ENCODE measurements at regions not wholly inside any gene's neighbourhood (a gene's known extent, or its start where the extent isn't known, plus 50 kb on each side); places are given as distances from the start of the nearest gene placed in this dataset.

- CTCF ChIA-PET: interaction anchor here (0.5 kb wide), 1 partner anchor 125 kb away, joined by 3 read pairs; no protein-coding TSS in a partner anchor
- no TSS peak for BruUV-seq (replicated peaks)
- Mint-ChIP-seq H3K36me3 (ENCODE audit: insufficient read depth, unreplicated experiment) (no peaks in the 10 kb centered on the region), H3K9me3 (ENCODE audit: low read depth, unreplicated experiment) (no peaks in the 10 kb centered on the region), H3K27me3 (ENCODE audit: unreplicated experiment) (no peaks in the 10 kb centered on the region), H3K27ac (ENCODE audit: unreplicated experiment) (no peak overlapping the region), H3K4me1 (ENCODE audit: low read depth, unreplicated experiment) (peaks cover 4% of the 10 kb centered on the region), H3K4me3 (ENCODE audit: low read depth, unreplicated experiment) (no peak overlapping the region)
- intact Hi-C loops (cut with micrococcal nuclease; ENCODE audit: unreplicated experiment): no loop called here
- DNase-seq: no peak
- TF ChIP-seq CTCF (IDR thresholded peaks at IDR 0.05; ENCODE audit: unreplicated experiment): no peak
Measured at GRCh38 chr2:58614219-58614618, 373.1 kb upstream of the FANCL start.

- intact Hi-C loops (cut with micrococcal nuclease; ENCODE audit: unreplicated experiment): no loop called here
- no peaks in the 10 kb centered on the region for H3K4me1 Mint-ChIP-seq (ENCODE audit: low read depth, unreplicated experiment)
- CTCF ChIA-PET: no interaction called here
- no peak overlapping the region for H3K4me3 Mint-ChIP-seq (ENCODE audit: low read depth, unreplicated experiment)
- no peaks in the 10 kb centered on the region for H3K9me3 Mint-ChIP-seq (ENCODE audit: low read depth, unreplicated experiment)
- no peak for TF ChIP-seq CTCF (IDR thresholded peaks at IDR 0.05; ENCODE audit: unreplicated experiment)
- no TSS peak for BruUV-seq (replicated peaks)
- no peaks in the 10 kb centered on the region for H3K27me3 Mint-ChIP-seq (ENCODE audit: unreplicated experiment)
- H3K36me3 Mint-ChIP-seq (ENCODE audit: insufficient read depth, unreplicated experiment): no peaks in the 10 kb centered on the region
- no peak overlapping the region for H3K27ac Mint-ChIP-seq (ENCODE audit: unreplicated experiment)
- no peak for DNase-seq
Measured at GRCh38 chr2:58612973-58613372, 371.8 kb upstream of the FANCL start.

- Mint-ChIP-seq H3K4me1 (ENCODE audit: low read depth, unreplicated experiment) (no peaks in the 10 kb centered on the region), H3K9me3 (ENCODE audit: low read depth, unreplicated experiment) (no peaks in the 10 kb centered on the region), H3K27ac (ENCODE audit: unreplicated experiment) (no peak overlapping the region), H3K4me3 (ENCODE audit: low read depth, unreplicated experiment) (no peak overlapping the region), H3K36me3 (ENCODE audit: insufficient read depth, unreplicated experiment) (no peaks in the 10 kb centered on the region), H3K27me3 (ENCODE audit: unreplicated experiment) (no peaks in the 10 kb centered on the region)
- CTCF ChIA-PET: no interaction called here
- no peak for DNase-seq
- BruUV-seq (replicated peaks): no TSS peak
- intact Hi-C loops (cut with micrococcal nuclease; ENCODE audit: unreplicated experiment): no loop called here
- no peak for TF ChIP-seq CTCF (IDR thresholded peaks at IDR 0.05; ENCODE audit: unreplicated experiment)
Measured at GRCh38 chr2:58609326-58609725, 368.2 kb upstream of the FANCL start.

- H3K27me3 Mint-ChIP-seq (ENCODE audit: unreplicated experiment): no peaks in the 10 kb centered on the region
- TF ChIP-seq CTCF (IDR thresholded peaks at IDR 0.05; ENCODE audit: unreplicated experiment): no peak
- CTCF ChIA-PET: no interaction called here
- intact Hi-C loops (cut with micrococcal nuclease; ENCODE audit: unreplicated experiment): no loop called here
- no TSS peak for BruUV-seq (replicated peaks)
- no peak overlapping the region for H3K27ac Mint-ChIP-seq (ENCODE audit: unreplicated experiment)
- DNase-seq: no peak
- H3K36me3 Mint-ChIP-seq (ENCODE audit: insufficient read depth, unreplicated experiment): no peaks in the 10 kb centered on the region
- no peaks in the 10 kb centered on the region for H3K9me3 Mint-ChIP-seq (ENCODE audit: low read depth, unreplicated experiment)
- H3K4me3 Mint-ChIP-seq (ENCODE audit: low read depth, unreplicated experiment): no peak overlapping the region
- no peaks in the 10 kb centered on the region for H3K4me1 Mint-ChIP-seq (ENCODE audit: low read depth, unreplicated experiment)
Measured at GRCh38 chr2:58608146-58608545, 367.0 kb upstream of the FANCL start.

- no peak for DNase-seq
- no peaks in the 10 kb centered on the region for H3K4me1 Mint-ChIP-seq (ENCODE audit: low read depth, unreplicated experiment)
- no peaks in the 10 kb centered on the region for H3K36me3 Mint-ChIP-seq (ENCODE audit: insufficient read depth, unreplicated experiment)
- no peaks in the 10 kb centered on the region for H3K9me3 Mint-ChIP-seq (ENCODE audit: low read depth, unreplicated experiment)
- no peak for TF ChIP-seq CTCF (IDR thresholded peaks at IDR 0.05; ENCODE audit: unreplicated experiment)
- CTCF ChIA-PET: no interaction called here
- H3K27me3 Mint-ChIP-seq (ENCODE audit: unreplicated experiment): no peaks in the 10 kb centered on the region
- intact Hi-C loops (cut with micrococcal nuclease; ENCODE audit: unreplicated experiment): no loop called here
- BruUV-seq (replicated peaks): no TSS peak
- no peak overlapping the region for H3K4me3 Mint-ChIP-seq (ENCODE audit: low read depth, unreplicated experiment)
- no peak overlapping the region for H3K27ac Mint-ChIP-seq (ENCODE audit: unreplicated experiment)
Measured at GRCh38 chr2:58607448-58607847, 366.3 kb upstream of the FANCL start.

All from Calu3 (cell line).